GM19043 (cell line): ENCODE measurements at regions not wholly inside any gene's neighbourhood (a gene's known extent, or its start where the extent isn't known, plus 50 kb on each side); places are given as distances from the start of the nearest gene placed in this dataset.
"Not testable (repeated sequence)": the region's sequence is repeated elsewhere in the genome, so short reads cannot be mapped to it uniquely, and the experiment has no call there.

Experiments used
- ATAC-seq: cut with Tn5 transposase; IDR thresholded peaks from one replicate; pipeline ENCODE4 v1.9.1; 2021; ENCODE audit warnings: low read depth; ENCODE audit not compliant: unreplicated experiment

- no peak for ATAC-seq
Observed at GRCh38 chr1:209187589-209187988, 395.9 kb upstream of the CAMK1G start.

GRCh38 chr1:209190591-209191261 lies 392.8 kb upstream of the CAMK1G start:
- ATAC-seq: peak; percentile 88

GRCh38 chr1:209191262-209191634 lies 392.3 kb upstream of the CAMK1G start:
- ATAC-seq: no peak

GRCh38 chr1:209196140-209196539 lies 387.4 kb upstream of the CAMK1G start:
- no peak for ATAC-seq

DNA sequence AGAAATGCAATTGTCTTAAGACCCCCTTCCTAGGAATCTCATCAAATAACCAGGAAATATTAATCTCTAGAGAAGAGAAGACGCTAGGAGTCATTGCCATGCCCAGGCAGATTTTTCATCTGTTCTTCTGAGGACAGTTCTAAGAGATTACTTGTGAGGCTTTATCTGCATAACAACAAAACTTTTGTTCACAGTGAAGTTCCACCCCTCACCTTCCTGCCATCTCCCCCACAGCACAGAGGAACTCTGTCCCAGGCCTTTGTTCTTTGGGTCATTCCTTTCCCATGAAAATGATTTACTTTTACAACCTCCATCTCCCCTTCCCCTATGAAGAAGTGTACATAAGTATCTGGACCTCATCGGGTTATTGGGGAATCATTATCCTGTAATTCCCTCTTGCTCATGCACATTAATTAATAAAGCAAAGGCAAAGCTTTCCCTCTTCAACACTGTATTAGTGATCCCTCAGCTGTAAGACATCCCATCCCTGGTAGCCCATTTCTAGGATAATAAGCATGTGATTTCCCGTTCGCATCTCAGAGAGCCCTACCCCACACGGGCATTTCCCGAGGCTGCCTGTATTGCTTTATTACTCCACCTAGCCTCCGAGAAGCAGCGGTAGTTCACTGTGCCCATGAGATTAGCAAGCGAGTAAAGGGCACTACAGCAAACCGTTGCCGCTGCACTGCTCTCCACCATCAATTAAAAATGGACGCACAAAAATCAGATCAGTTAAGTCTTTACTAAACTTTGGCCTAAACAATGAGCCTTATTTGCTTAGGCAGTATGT lies 384.4 kb upstream of the CAMK1G start:
- no peak for ATAC-seq

DNA sequence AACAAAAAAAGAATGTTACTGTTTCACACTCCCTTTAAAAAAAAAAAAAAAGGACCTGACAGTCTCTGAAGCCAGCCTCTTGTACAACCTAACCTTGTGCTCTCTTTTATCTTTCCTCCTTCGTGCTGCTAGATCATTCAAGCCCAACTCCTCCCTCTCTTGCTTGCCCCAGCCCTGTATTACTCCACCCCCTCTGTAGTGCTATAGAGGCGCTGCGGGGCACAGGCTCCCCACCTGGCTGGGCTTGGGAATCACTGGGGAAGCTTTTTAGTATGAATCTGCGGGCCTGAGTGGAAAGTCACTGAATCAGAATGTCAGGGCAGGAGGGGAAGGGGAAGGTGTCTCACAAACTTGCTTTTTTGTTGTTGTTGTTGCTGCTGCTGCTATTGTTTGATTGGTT lies 383.7 kb upstream of the CAMK1G start:
- no peak for ATAC-seq

GRCh38 chr1:209202321-209202720 lies 381.2 kb upstream of the CAMK1G start:
- not testable (repeated sequence) for ATAC-seq

DNA sequence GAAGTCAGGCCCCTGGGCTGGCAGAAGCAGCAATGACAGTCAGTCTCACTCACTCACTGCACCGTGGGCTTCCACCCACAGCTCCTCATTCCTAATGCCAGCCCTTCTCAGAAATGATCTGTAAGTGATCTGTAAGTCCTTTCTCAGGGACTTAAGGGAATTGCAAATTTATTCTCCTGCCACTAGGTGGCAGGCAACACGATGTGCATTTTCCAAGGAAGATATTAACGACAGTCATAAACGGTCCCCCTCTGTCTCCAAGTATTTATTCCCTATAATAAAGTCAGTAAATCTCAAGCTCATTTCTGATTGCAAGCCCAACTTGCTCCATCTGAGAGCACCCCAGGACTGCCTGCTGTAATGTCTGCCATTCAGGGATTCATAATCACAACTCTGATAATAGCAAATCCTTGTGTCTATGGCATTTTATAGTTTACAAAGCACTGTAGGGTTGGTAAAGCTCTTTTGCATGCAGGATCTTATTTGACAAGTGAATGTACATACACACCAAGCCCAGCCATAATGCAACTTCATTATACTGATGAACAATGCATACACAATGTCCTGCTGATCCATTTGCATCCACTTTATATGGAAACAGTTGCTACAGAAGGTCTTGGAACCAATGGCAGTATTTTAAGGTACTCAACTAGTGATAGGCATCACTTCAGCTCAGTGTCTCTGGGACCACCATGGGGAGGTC lies 380.5 kb upstream of the CAMK1G start:
- no peak for ATAC-seq

DNA sequence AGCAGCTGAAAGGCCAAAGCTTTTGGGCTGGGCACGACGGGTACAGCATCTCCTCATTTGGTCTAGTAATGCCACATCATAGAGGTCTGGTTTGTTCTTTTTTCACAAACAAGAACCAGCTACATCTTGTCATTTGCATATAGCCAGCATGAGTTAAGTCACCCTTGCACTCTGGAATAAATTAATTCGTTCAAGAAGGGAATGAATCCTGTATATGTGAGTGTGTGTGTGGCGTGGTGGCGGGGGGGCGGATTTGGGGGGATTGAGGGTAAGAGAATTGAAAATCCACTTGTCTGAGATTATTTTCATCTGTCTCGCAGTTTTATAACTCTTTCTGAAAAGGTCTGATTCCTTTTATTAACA lies 380.0 kb upstream of the CAMK1G start:
- ATAC-seq: no peak

DNA sequence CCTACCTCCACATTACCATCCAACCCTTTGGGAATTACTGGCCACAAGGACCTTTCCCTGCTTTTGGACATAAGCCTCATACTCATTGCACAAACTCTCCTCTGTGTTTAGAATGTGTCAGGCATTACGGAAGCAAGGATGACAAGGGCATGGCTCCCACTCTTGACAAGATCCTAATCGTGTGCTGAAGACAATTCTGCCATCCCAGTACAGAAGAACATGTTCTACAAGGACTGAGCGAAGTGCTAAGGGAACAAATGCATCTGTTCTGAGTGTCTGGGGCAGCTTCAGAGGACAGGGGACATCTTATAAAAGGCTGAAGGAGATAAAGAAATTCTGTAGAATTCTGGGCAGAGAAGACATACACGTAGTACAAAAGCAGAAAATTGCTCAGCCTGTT lies 378.5 kb upstream of the CAMK1G start:
- no peak for ATAC-seq

- no peak for ATAC-seq
Observed at GRCh38 chr1:209207126-209207700, 376.3 kb upstream of the CAMK1G start.

- ATAC-seq: peak; percentile 70
Observed at GRCh38 chr1:209207701-209208286, 375.7 kb upstream of the CAMK1G start.

- ATAC-seq: no peak
Observed at GRCh38 chr1:209208648-209209047, 374.9 kb upstream of the CAMK1G start.

- ATAC-seq: no peak
Observed at GRCh38 chr1:209213989-209214388, 369.5 kb upstream of the CAMK1G start.

DNA sequence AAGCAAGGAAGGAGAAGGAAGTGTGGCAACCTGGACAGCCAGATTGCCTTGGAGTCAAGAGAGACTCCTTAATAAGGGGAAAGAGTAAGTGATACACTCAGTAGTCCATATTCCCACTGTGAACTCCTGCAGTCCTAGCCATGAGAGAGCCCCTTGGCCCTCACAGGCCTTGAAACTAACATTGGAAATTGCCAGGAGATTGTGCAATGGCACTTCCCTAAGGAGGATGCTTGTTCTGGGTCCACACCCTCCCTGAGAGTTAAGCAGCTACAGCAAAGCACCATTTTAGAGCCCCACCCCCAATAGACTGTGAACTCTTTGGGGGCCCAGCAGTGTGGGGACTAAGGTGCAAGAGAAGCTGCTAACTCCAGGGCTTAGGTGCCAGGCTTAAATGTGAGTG lies 367.7 kb upstream of the CAMK1G start:
- no peak for ATAC-seq

DNA sequence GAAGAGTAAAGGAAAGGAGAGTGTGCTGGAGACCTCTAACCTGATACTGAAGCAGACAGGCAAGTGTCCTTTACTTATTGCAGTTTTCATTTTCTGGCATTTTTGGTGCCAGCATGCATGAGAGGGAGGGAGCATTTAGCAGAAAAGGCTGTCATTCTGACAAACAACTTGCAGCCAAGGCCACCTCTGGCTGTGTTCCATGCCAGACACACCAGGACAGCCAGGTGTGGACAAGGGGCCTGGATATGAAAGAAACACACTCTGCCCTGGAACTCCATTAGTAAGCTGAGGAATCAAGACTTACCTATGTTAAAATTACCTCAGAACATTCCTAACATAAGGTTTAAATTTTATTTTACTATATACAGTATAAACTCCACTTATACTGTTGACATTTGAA lies 365.4 kb upstream of the CAMK1G start:
- no peak for ATAC-seq

- no peak for ATAC-seq
Observed at GRCh38 chr1:209218981-209219380, 364.5 kb upstream of the CAMK1G start.

DNA sequence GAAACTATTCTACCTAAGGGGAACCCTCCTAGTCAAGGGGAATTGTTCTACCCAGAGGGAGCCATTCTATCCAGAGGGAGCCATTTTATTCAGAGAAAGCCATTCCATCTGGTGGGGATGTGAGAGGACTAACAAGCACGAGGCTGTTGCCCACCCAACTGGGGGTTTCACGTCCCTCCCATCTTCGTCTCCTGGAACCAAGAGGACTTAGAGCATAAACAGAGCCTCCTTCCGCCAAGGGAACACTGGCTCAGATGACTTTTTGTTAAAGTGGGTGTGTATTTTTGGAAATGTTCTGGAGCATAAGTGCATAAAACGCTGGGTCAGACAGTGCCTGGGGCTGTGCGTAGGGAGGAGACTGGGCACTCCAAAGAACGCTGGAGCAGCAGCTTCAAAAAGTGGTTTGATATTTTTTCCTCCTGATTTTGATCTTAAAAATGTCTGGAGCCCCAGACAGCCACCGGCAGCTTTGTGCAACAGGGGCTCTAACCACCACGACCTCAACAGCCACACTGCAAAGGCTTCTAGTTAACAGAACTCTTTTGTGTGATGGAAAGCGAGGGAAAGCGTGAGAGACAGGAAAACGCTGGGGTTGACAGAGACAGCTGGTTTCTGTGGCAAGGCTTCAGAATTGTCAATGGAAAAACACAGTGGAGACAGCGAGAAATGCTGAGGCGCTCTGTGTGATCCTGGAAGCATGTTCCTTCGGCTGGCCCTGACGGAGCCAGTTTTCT lies 363.6 kb upstream of the CAMK1G start:
- no peak for ATAC-seq

DNA sequence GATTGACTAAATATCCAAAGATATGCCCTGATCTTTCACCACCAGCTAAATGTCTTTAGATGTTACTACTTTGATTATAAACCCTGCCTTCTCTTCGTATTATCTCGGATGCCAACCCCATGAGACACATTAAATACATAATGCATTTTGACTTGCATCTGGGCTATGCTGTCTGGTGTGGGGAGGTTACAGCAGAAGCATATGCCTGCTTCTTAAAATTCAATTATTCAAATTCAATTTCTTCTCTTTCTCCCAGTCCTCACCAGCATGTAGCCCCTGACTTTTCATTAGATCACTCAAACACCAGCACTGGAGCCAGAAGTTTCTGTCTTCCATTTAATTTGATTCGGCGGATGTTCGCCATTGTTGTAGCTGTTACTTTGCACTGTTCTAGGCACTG lies 360.7 kb upstream of the CAMK1G start:
- no peak for ATAC-seq

DNA sequence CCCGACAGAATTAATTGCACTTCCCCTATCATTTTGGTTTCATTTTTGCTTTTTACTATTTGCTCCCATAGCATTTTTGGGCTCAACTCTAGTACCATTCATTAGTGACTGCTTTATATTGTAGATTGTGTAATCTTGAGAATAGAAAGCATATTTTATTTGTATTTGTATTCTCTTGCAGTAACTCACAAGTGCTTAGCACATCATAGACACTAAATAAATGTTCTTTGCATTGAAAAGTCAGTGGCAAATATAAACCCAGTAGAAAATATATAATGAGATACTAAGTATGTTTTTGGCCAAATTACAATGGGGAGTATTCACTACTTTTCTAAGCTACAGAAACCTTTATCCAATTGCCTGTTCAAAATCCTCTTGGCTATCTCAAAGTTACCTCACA lies 359.7 kb upstream of the CAMK1G start:
- ATAC-seq: no peak
